Non-pigmented ciliary epithelial cell (primary cell): ENCODE measurements at regions not wholly inside any gene's neighbourhood (a gene's known extent, or its start where the extent isn't known, plus 50 kb on each side); places are given as distances from the start of the nearest gene placed in this dataset.

Experiments used
- DNase-seq: peaks from one replicate; pipeline ENCODE4 v3.0.0-alpha.2; 2010; ENCODE audit warnings: low read depth

- DNase-seq = no peak
These were observed 523.4 kb downstream of the CCDC85A start for GRCh38 chr2:56707218-56707617.

- no peak for DNase-seq
These were observed 523.9 kb downstream of the CCDC85A start for GRCh38 chr2:56707650-56708049.

- no peak for DNase-seq
These were observed 525.4 kb downstream of the CCDC85A start for GRCh38 chr2:56709181-56709580.

- peak; percentile 71 for DNase-seq
These were observed 529.4 kb downstream of the CCDC85A start for GRCh38 chr2:56713161-56713676.

- no peak for DNase-seq
These were observed 530.2 kb downstream of the CCDC85A start for GRCh38 chr2:56713978-56714377.

- DNase-seq = no peak
These were observed 530.6 kb downstream of the CCDC85A start for GRCh38 chr2:56714400-56714799.

- DNase-seq = no peak
These were observed 531.9 kb downstream of the CCDC85A start for GRCh38 chr2:56715683-56716082.

GRCh38 chr2:56718413-56718812 lies 534.6 kb downstream of the CCDC85A start:
- no peak for DNase-seq

- DNase-seq = no peak
These were observed 545.4 kb downstream of the CCDC85A start for GRCh38 chr2:56729212-56729611.

GRCh38 chr2:56732946-56733345 lies 549.2 kb downstream of the CCDC85A start:
- no peak for DNase-seq

GRCh38 chr2:56739413-56739812 lies 555.6 kb downstream of the CCDC85A start:
- no peak for DNase-seq

- DNase-seq = peak; percentile 93
These were observed 557.9 kb downstream of the CCDC85A start for GRCh38 chr2:56741601-56742102.

- no peak for DNase-seq
These were observed 560.0 kb downstream of the CCDC85A start for GRCh38 chr2:56743807-56744206.

- no peak for DNase-seq
These were observed 565.5 kb downstream of the CCDC85A start for GRCh38 chr2:56749152-56749752.

- DNase-seq = no peak
These were observed 569.4 kb downstream of the CCDC85A start for GRCh38 chr2:56753182-56753581.

GRCh38 chr2:56754066-56754615 lies 570.4 kb downstream of the CCDC85A start:
- DNase-seq = no peak

- no peak for DNase-seq
These were observed 570.8 kb downstream of the CCDC85A start for GRCh38 chr2:56754627-56755026.

- no peak for DNase-seq
These were observed 574.2 kb downstream of the CCDC85A start for GRCh38 chr2:56757884-56758545.

- DNase-seq = no peak
These were observed 579.9 kb downstream of the CCDC85A start for GRCh38 chr2:56763683-56764082.

GRCh38 chr2:56768973-56769372 lies 585.2 kb downstream of the CCDC85A start:
- DNase-seq = no peak

- DNase-seq = no peak
These were observed 586.7 kb downstream of the CCDC85A start for GRCh38 chr2:56770490-56770889.

GRCh38 chr2:56784046-56784445 lies 600.3 kb downstream of the CCDC85A start:
- DNase-seq = no peak

GRCh38 chr2:56801214-56801613 lies 617.4 kb downstream of the CCDC85A start:
- no peak for DNase-seq
